ENCODE measurements at regions not wholly inside any gene's neighbourhood (a gene's known extent, or its start where the extent isn't known, plus 50 kb on each side); places are given as distances from the start of the nearest gene placed in this dataset.
A peak's percentile ranks its signal among the peaks of the same experiment; 100 is the strongest.

GRCh38 chr12:3987571-3987970 is 114.4 kb upstream of the PARP11 start:
- no peak for DNase-seq

DNA sequence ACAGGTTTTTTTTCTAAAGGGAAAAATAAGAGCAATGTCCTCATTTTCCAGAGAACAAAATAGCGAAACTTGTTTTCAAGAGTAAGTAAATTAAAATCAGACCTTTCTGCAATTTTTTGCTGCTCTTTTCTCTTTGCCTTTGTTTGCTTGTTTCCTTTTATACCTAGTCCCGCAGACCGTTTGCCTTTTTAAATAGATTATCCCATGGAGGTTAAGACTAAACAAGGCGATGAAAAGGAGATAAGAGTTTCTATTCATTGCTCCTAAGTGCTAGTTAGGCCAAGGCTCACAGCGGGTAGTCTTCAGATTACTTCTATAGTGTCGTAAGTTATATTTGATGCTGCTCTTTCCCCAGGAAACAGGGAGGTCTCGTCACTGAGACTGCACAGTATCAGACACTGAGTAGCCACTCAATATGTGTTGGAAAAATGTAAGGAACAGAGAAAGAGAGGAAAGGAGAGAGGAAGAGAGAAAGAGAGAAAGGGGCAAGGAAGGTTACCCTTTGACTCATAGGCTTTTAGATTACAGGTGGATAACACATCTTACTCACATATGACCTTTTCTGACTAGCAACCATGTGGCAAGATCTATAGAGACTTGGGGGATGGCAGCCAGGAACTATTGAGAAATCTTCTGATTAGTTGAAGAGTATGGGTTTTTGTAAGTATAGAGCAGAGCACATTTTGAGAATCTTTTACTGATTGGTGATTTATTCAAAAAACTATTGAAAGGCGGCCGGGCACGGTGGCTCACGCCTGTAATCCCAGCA is 107.5 kb upstream of the PARP11 start:
- DNase-seq: no peak

DNA sequence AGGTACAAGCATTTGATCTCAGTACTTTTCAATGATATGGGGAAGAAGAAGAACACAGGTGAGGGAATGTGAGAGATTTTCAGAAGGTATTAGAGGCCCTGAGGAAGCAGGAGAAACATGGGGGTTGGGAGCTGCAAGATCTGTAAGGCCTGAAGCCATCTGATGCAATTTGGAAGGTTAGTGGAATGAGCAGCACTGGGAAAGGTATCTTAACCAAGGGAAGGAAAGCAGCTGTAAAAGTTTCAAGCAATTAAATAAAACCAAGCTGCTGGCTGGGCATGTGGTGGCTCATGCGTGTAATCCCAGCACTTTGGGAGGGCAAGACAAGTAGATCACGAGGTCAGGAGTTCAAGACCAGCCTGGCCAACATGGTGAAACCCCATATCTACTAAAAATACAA is 104.4 kb upstream of the PARP11 start:
- no peak for DNase-seq

GRCh38 chr12:3976351-3976938 is 103.2 kb upstream of the PARP11 start:
- DNase-seq: peak; percentile 28

GRCh38 chr12:3975652-3976051 is 102.5 kb upstream of the PARP11 start:
- DNase-seq: no peak

- no peak for DNase-seq
Measured at GRCh38 chr12:3974883-3975282, 101.7 kb upstream of the PARP11 start.

- no peak for DNase-seq
Measured at GRCh38 chr12:3973973-3974644, 100.9 kb upstream of the PARP11 start.

- no peak for DNase-seq
Measured at GRCh38 chr12:3973269-3973884, 100.2 kb upstream of the PARP11 start.

DNA sequence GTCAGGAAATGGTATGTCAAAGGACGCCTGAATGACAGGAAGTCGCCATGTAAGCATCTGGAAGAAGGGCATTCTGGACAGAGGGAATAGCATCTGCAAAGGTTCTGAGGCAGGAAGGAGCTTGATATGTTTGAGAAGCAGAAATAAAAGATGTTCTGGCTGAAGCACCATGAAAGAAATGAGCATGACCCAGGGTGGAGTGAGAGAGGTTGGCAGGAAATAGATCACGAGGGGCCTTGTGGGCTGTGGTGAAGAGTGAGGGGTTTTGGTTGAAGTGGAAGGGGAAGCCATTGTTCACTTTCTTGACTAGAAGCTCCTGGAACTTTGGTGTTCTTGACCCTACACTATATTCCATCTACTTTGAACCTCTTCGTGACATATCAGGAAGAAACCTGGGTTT is 99.4 kb upstream of the PARP11 start:
- DNase-seq: no peak

- DNase-seq: no peak
Measured at GRCh38 chr12:3968523-3968922, 95.3 kb upstream of the PARP11 start.

DNA sequence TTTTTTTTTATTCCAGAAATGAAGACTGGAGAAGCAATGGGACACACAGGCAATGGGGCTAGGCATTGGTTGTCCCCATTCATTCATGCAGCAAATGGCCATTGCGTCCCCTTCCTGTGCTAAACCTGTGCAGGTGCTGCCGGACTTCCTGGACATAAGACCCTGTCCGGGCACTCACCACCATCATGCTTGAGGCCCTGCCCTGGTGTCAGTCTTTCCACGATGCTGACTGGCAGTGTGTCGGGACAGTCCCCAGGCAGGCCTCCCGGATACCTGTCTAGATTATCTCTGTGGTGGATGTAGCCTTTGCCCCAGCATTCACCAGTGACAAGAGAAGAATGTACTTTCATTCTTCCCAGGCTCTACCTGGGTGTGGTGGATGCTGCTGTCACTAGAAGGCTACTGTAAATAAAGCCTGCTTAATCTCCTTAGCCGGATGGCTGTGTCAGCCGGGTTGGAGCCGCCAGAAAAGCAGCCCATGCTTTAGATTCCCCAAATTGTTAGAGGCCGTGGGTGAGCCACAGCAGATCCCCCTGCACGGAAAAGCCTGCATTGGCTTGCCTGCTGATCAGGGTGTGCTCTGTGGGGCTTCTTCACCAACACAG is 94.5 kb upstream of the PARP11 start:
- no peak for DNase-seq

GRCh38 chr12:3966376-3966775 is 93.2 kb upstream of the PARP11 start:
- DNase-seq: no peak

DNA sequence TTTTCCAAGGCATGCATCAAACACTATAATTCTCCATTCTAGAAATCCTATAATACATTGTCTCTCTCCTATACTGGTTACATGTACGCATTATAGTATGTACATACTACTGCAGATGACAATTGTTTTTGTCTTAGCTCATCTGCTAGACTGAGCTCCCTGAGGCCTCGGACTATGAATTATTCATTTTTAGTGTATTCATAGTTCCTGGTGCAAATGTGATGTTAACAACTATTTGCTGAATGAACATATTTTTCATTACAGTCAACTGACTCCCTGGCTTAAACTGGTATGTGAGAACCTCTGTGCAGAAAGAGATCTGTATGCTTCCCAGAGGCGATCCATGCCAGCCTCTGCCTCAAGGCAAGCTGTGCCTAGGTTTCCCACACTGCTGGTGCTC is 91.8 kb upstream of the PARP11 start:
- no peak for DNase-seq

GRCh38 chr12:3964439-3964838 is 91.2 kb upstream of the PARP11 start:
- no peak for DNase-seq

DNA sequence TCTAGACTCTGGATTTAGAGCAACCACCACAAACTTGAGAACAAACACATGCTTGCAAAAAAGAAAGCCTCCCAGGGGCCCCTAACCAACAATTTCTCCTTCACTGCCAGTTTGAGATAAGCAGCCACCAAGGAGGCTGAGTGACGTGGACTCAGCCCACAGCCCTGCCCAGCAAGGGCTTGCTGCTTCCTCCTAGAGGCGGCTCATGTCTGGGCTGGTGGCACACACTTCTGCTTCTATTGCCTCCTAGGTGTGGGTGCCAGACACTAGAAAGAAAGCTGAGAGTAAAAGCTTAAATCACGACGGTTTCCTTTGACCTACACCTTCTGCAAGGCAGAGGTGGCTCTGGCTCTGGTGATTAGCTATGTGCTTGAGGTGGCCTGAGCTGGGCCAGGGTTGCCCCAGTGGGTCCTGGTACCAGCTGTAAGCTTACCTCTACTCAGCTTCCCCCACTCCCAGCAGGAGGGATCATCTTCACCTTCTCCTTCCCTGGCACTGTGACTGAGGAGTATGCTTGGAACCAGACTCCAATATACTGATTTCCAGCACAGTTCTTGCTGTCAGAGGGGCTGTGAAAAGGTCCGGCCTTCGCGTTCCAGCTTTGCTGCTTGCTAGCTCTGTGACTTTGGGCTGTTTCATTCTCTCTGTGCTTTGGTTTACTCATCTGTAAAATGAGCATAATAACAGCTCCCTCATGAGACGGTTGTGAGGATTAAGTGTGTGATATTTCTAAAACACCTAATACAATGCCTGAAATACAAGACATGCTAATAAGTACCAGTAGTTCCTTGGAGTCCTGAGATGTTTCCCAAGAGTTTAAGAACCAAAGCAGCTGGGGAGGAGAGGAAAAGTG is 89.7 kb upstream of the PARP11 start:
- peak; percentile 66 for DNase-seq

DNA sequence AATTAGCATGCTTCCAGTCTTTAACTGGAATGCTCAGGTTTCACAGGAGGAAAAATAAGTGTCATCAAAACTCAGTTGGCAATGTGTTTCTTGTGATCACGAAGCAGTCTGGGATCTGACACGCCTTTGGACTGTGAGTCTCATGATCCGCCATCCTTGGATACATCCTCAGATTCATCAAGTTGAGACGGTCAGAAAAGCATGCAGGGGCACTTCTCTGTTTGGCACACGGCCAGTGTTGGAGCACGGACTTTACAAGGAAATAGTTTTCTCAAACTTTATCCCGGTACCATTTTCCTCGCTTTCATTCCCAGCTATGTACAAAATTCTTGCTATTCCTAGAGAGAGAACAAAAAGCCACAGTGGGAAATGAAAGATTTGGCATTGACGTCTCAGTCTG is 88.4 kb upstream of the PARP11 start:
- no peak for DNase-seq

GRCh38 chr12:3959799-3960560 is 86.8 kb upstream of the PARP11 start:
- no peak for DNase-seq

GRCh38 chr12:3958534-3958933 is 85.3 kb upstream of the PARP11 start:
- no peak for DNase-seq

- DNase-seq: no peak
Measured at GRCh38 chr12:3951380-3952135, 78.4 kb upstream of the PARP11 start.

- no peak for DNase-seq
Measured at GRCh38 chr12:3950714-3951320, 77.6 kb upstream of the PARP11 start.
